ENCODE measurements at regions not wholly inside any gene's neighbourhood (a gene's known extent, or its start where the extent isn't known, plus 50 kb on each side); places are given as distances from the start of the nearest gene placed in this dataset.
"Not testable (repeated sequence)": the region's sequence is repeated elsewhere in the genome, so short reads cannot be mapped to it uniquely, and the experiment has no call there.

DNA sequence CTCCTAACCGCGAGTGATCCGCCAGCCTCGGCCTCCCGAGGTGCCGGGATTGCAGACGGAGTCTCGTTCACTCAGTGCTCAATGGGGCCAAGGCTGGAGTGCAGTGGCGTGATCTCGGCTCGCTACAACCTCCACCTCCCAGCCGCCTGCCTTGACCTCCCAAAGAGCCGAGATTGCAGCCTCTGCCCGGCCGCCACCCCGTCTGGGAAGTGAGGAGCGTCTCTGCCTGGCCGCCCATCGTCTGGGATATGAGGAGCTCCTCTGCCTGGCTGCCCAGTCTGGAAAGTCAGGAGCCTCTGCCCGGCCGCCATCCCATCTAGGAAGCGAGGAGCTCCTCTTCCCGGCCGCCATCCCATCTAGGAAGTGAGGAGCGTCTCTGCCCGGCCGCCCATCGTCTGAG lies 58.8 kb upstream of the ANKRD30BL start:
- CTCF ChIA-PET; POLR2A ChIA-PET; H3K36me3 ChIP-seq (ENCODE audit: control insufficient read depth, insufficient read depth, low read length); intact Hi-C loops (cut with micrococcal nuclease; ENCODE audit: unreplicated experiment); in situ Hi-C loops (cut with HindIII; ENCODE audit: low pct_unique_long_range_greater_than_20kb, low sequenced_read_pairs); H3K27ac ChIP-seq (ENCODE audit: low read length); BruUV-seq (replicated peaks); DNase-seq (ENCODE audit: low read depth, low spot score); H3K4me3 ChIP-seq (ENCODE audit: low read depth in 2 of 2, low read length in 2 of 2); H3K9me3 ChIP-seq (ENCODE audit: control insufficient read depth, insufficient read depth, low read depth, low read length); ATAC-seq; H3K4me1 ChIP-seq (ENCODE audit: control insufficient read depth, insufficient read depth, low read length); H3K27me3 ChIP-seq (ENCODE audit: control insufficient read depth, insufficient read depth, low read length): not testable (repeated sequence)

DNA sequence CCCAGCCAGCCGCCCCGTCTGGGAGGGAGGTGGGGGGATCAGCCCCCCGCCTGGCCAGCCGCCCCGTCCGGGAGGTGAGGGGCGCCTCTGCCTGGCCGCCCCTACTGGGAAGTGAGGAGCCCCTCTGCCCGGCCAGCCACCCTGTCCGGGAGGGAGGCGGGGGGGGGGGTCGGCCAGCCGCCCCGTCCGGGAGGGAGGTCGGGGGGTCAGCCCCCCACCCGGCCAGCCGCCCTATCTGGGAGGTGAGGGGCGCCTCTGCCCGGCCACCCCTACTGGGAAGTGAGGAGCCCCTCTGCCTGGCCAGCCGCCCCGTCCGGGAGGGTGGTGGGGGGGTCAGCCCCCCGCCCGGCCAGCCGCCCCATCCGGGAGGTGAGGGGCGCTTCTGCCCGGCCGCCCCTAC lies 60.1 kb upstream of the ANKRD30BL start:
- in situ Hi-C loops (cut with HindIII; ENCODE audit: low pct_unique_long_range_greater_than_20kb, low sequenced_read_pairs), result not testable (repeated sequence)

DNA sequence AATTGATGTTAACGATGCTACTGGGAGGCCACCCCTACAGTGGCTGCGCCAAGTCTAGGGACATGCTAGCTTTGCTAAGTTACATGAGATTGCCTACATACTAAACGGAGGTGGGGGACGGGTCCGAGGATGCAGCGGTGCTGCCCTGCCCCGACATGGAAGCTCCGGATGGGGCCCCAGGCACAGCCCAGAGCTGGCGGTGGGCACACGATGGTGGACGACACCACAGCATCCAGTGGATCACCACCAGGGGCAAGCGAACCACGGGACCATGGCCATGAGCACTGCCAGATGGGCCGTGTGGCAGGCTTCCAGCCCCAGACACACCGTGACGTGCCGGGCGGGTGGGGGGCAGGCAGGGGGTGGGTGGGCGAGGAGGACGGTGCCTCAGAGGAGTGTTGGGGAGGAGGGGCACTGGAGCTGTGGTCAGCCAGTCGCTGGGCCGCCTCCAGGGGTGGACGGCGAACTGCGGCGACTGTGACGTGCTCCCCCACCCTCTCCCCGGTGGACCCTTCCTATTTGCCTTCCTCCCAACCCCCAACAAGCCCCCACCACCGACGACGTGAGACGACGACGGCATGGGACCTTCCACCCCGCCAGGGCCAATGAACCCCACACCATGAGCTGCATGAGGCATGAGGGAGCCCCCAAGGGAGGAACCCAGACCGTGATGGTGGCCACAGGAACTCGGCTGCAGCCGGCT lies 90.6 kb upstream of the ANKRD30BL start:
- Histone ChIP-seq H3K9me3 (ENCODE audit: control insufficient read depth, insufficient read depth, low read depth, low read length) (no peaks in the 10 kb centered on the region), H3K4me1 (ENCODE audit: control insufficient read depth, insufficient read depth, low read length) (no peaks in the 10 kb centered on the region), H3K27me3 (ENCODE audit: control insufficient read depth, insufficient read depth, low read length) (no peaks in the 10 kb centered on the region), H3K36me3 (ENCODE audit: control insufficient read depth, insufficient read depth, low read length) (no peaks in the 10 kb centered on the region), H3K27ac (ENCODE audit: low read length) (no peak overlapping the region), H3K4me3 (ENCODE audit: low read depth in 2 of 2, low read length in 2 of 2) (no peak overlapping the region)
- TF ChIP-seq POLR2AphosphoS5 (IDR thresholded peaks at IDR 0.05; ENCODE audit: low read depth, low read length) (no peak), SIN3A (IDR thresholded peaks at IDR 0.05; ENCODE audit: borderline replicate concordance, insufficient read depth, low read depth, low read length) (no peak), TCF7L2 (IDR thresholded peaks at IDR 0.05; ENCODE audit: low read depth, low read length) (no peak)
- TF ChIP-seq, protein P1, sequence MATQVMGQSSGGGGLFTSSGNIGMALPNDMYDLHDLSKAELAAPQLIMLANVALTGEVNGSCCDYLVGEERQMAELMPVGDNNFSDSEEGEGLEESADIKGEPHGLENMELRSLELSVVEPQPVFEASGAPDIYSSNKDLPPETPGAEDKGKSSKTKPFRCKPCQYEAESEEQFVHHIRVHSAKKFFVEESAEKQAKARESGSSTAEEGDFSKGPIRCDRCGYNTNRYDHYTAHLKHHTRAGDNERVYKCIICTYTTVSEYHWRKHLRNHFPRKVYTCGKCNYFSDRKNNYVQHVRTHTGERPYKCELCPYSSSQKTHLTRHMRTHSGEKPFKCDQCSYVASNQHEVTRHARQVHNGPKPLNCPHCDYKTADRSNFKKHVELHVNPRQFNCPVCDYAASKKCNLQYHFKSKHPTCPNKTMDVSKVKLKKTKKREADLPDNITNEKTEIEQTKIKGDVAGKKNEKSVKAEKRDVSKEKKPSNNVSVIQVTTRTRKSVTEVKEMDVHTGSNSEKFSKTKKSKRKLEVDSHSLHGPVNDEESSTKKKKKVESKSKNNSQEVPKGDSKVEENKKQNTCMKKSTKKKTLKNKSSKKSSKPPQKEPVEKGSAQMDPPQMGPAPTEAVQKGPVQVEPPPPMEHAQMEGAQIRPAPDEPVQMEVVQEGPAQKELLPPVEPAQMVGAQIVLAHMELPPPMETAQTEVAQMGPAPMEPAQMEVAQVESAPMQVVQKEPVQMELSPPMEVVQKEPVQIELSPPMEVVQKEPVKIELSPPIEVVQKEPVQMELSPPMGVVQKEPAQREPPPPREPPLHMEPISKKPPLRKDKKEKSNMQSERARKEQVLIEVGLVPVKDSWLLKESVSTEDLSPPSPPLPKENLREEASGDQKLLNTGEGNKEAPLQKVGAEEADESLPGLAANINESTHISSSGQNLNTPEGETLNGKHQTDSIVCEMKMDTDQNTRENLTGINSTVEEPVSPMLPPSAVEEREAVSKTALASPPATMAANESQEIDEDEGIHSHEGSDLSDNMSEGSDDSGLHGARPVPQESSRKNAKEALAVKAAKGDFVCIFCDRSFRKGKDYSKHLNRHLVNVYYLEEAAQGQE (IDR thresholded peaks at IDR 0.05; ENCODE audit: insufficient read depth in 1 of 2, low read depth in 2 of 2, low read length in 1 of 2), result no peak
- TF ChIP-seq, protein P2, sequence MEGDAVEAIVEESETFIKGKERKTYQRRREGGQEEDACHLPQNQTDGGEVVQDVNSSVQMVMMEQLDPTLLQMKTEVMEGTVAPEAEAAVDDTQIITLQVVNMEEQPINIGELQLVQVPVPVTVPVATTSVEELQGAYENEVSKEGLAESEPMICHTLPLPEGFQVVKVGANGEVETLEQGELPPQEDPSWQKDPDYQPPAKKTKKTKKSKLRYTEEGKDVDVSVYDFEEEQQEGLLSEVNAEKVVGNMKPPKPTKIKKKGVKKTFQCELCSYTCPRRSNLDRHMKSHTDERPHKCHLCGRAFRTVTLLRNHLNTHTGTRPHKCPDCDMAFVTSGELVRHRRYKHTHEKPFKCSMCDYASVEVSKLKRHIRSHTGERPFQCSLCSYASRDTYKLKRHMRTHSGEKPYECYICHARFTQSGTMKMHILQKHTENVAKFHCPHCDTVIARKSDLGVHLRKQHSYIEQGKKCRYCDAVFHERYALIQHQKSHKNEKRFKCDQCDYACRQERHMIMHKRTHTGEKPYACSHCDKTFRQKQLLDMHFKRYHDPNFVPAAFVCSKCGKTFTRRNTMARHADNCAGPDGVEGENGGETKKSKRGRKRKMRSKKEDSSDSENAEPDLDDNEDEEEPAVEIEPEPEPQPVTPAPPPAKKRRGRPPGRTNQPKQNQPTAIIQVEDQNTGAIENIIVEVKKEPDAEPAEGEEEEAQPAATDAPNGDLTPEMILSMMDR (IDR thresholded peaks at IDR 0.05), result no peak
- in situ Hi-C loops (cut with HindIII; ENCODE audit: low pct_unique_long_range_greater_than_20kb, low sequenced_read_pairs) (no loop called here), intact Hi-C loops (cut with micrococcal nuclease; ENCODE audit: unreplicated experiment) (no loop called here)
- CTCF ChIA-PET, result no interaction called here
- no peak for DNase-seq (ENCODE audit: low read depth, low spot score)
- no TSS peak for BruUV-seq (replicated peaks)
- no peak for ATAC-seq
- POLR2A ChIA-PET, result no interaction called here

More for the DNA sequence above, 60.1 kb upstream of the ANKRD30BL start:
- H3K27me3 ChIP-seq (ENCODE audit: control insufficient read depth, insufficient read depth, low read length); intact Hi-C loops (cut with micrococcal nuclease; ENCODE audit: unreplicated experiment); BruUV-seq (replicated peaks); POLR2A ChIA-PET; H3K36me3 ChIP-seq (ENCODE audit: control insufficient read depth, insufficient read depth, low read length); H3K4me3 ChIP-seq (ENCODE audit: low read depth in 2 of 2, low read length in 2 of 2); H3K4me1 ChIP-seq (ENCODE audit: control insufficient read depth, insufficient read depth, low read length); H3K27ac ChIP-seq (ENCODE audit: low read length); ATAC-seq; CTCF ChIA-PET; H3K9me3 ChIP-seq (ENCODE audit: control insufficient read depth, insufficient read depth, low read depth, low read length); DNase-seq (ENCODE audit: low read depth, low spot score): not testable (repeated sequence)

All from Panc1 (cell line).